Erythroblast (primary cell): ENCODE measurements at regions not wholly inside any gene's neighbourhood (a gene's known extent, or its start where the extent isn't known, plus 50 kb on each side); places are given as distances from the start of the nearest gene placed in this dataset.
"Not testable (repeated sequence)": the region's sequence is repeated elsewhere in the genome, so short reads cannot be mapped to it uniquely, and the experiment has no call there.

Experiments used
- GATA1 ChIP-seq: IDR thresholded peaks from 2 replicates; pipeline ENCODE4 v1.6.1; 2011; ENCODE audit warnings: low read depth, mild to moderate bottlenecking, control low read depth, low read length, moderate library complexity
- POLR2A ChIP-seq: IDR thresholded peaks from 2 replicates; pipeline ENCODE4 v1.6.1; 2011; ENCODE audit warnings: mild to moderate bottlenecking, low read length

GRCh38 chr3:75474530-75474929 is 189.6 kb upstream of the FRG2C start:
- not testable (repeated sequence) for TF ChIP-seq POLR2A, GATA1
